Upper lobe of right lung (tissue), 1 donor: ENCODE measurements at regions not wholly inside any gene's neighbourhood (a gene's known extent, or its start where the extent isn't known, plus 50 kb on each side); places are given as distances from the start of the nearest gene placed in this dataset.

Source experiments
- ATAC-seq: fragments of 200-7000 bp; cut with Tn5 transposase; one replicate; pipeline ENCODE4 v1.9.1; 2020; ENCODE audit warnings: mild to moderate bottlenecking, moderate library complexity
- DNase-seq: peaks from one replicate; pipeline ENCODE4 v3.0.0-alpha.2; 2020
- H3K27ac ChIP-seq: fragments of 200-600 bp; one replicate; pipeline ENCODE4 v1.8.0; 2022
- H3K27me3 ChIP-seq: fragments of 200-600 bp; one replicate; pipeline ENCODE4 v1.8.0; 2022; ENCODE audit warnings: mild to moderate bottlenecking
- H3K36me3 ChIP-seq: fragments of 200-600 bp; one replicate; pipeline ENCODE4 v1.8.0; 2022
- H3K4me1 ChIP-seq: fragments of 200-600 bp; one replicate; pipeline ENCODE4 v1.8.0; 2022
- H3K4me3 ChIP-seq: fragments of 200-600 bp; one replicate; pipeline ENCODE4 v1.8.0; 2022; ENCODE audit warnings: mild to moderate bottlenecking
- H3K9me3 ChIP-seq: fragments of 200-600 bp; one replicate; pipeline ENCODE4 v1.8.0; 2022
- CTCF ChIP-seq: fragments of 200-600 bp; IDR thresholded peaks from one replicate; pipeline ENCODE4 v1.8.0; 2022; ENCODE audit warnings: antibody characterized with exemption
- intact Hi-C: fragments of 100-400 bp; cut with DNase I; formaldehyde crosslinking; loops from one replicate; pipeline ENCODE4 v1.11.0; 2022
- donor health status: DM: no; HTN: yes; CAD: no; lungs with severe emphysema.

GRCh38 chr5:54676481-54677340, 159.2 kb downstream of the SNX18 start:
- H3K4me3 ChIP-seq = no peak overlapping the region
- DNase-seq (no peak), ATAC-seq (no peak)
- H3K27me3 ChIP-seq = no peaks in the 10 kb centered on the region
- H3K9me3 ChIP-seq = no peaks in the 10 kb centered on the region
- intact Hi-C loops = no loop called here
- peaks cover 29% of the 10 kb centered on the region for H3K4me1 ChIP-seq
- no peaks in the 10 kb centered on the region for H3K36me3 ChIP-seq
- no peak for TF ChIP-seq CTCF
- H3K27ac ChIP-seq = no peak overlapping the region

DNA sequence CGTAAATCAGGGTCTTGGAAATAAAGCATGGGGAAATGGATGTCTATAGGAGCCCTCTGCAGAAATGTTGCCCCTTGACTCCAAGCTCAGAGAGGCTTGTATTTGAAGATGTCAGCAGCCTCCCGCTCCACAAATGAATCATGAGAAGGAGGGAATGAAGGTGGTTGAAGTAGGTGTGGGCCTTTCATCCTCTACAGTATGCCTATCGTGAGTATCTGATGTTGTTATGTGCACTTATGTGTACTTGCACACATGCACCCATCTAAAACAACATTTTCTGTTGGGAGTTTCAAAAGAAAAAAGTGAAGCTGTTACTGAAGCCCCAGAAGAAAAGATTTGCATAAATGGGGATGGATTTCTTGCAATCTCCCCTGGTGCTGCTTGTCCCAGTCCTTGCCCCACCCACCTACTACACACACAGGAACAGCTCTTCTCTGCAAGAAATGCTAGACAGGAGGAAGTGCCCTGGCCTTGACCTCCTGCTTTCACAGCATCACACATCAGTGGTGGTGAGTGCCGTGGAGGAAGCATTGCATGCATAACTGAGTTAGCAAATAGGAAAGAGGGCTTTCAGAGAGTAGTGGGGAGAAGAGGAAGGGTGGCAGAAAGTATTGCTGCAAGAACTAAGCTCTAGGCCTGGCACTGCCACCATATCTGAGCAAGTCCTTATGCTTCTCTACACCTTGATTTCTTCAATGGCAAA, 156.1 kb downstream of the SNX18 start:
- no peak for TF ChIP-seq CTCF
- no peak overlapping the region for H3K4me3 ChIP-seq
- ATAC-seq (peak; percentile 89), DNase-seq (peak; percentile 73)
- peaks cover 45% of the 10 kb centered on the region for H3K4me1 ChIP-seq
- H3K27me3 ChIP-seq = no peaks in the 10 kb centered on the region
- no peak overlapping the region for H3K27ac ChIP-seq
- no peaks in the 10 kb centered on the region for H3K9me3 ChIP-seq
- intact Hi-C loops = no loop called here
- H3K36me3 ChIP-seq = no peaks in the 10 kb centered on the region

- Histone ChIP-seq H3K4me1 (peaks cover 45% of the 10 kb centered on the region), H3K27me3 (no peaks in the 10 kb centered on the region), H3K27ac (no peak overlapping the region), H3K9me3 (no peaks in the 10 kb centered on the region), H3K36me3 (no peaks in the 10 kb centered on the region), H3K4me3 (no peak overlapping the region)
- no peak for TF ChIP-seq CTCF
- intact Hi-C loops = no loop called here
- DNase-seq (no peak), ATAC-seq (no peak)
Observed at GRCh38 chr5:54672871-54673270, 155.3 kb downstream of the SNX18 start.

GRCh38 chr5:54671681-54672080, 154.1 kb downstream of the SNX18 start:
- Histone ChIP-seq H3K9me3 (no peaks in the 10 kb centered on the region), H3K27ac (peak overlapping the region; percentile 43), H3K36me3 (no peaks in the 10 kb centered on the region), H3K4me1 (peaks cover 43% of the 10 kb centered on the region), H3K27me3 (no peaks in the 10 kb centered on the region), H3K4me3 (no peak overlapping the region)
- ATAC-seq (no peak), DNase-seq (no peak)
- intact Hi-C loops = no loop called here
- no peak for TF ChIP-seq CTCF

- no peak overlapping the region for H3K4me3 ChIP-seq
- TF ChIP-seq CTCF = no peak
- intact Hi-C loops = no loop called here
- H3K4me1 ChIP-seq = peaks cover 38% of the 10 kb centered on the region
- no peaks in the 10 kb centered on the region for H3K36me3 ChIP-seq
- DNase-seq (no peak), ATAC-seq (peak; percentile 80)
- H3K27me3 ChIP-seq = no peaks in the 10 kb centered on the region
- no peaks in the 10 kb centered on the region for H3K9me3 ChIP-seq
- H3K27ac ChIP-seq = peak overlapping the region; percentile 43
Observed at GRCh38 chr5:54671111-54671531, 153.6 kb downstream of the SNX18 start.
